Breast epithelium (tissue), 4 donors: ENCODE measurements at regions not wholly inside any gene's neighbourhood (a gene's known extent, or its start where the extent isn't known, plus 50 kb on each side); places are given as distances from the start of the nearest gene placed in this dataset.

Source experiments
- DNase-seq, 2 donors: peaks; one replicate each; pipeline ENCODE4 v3.0.0-alpha.2; 2019; ENCODE audit warnings: low spot score in 2 of 2
- H3K27ac ChIP-seq, 2 donors: fragments of 200-600 bp; sonication (generic) in 1 of 2; one replicate each; pipeline ENCODE4 v1.5.1; 2016 to 2019; ENCODE audit warnings: mild to moderate bottlenecking in 1 of 2
- H3K27me3 ChIP-seq, 2 donors: fragments of 200-600 bp; sonication (generic) in 1 of 2; one replicate each; pipeline versions ENCODE4 v1.5.1 to v1.6.0; 2017 to 2019; ENCODE audit warnings: control low read depth in 1 of 2, mild to moderate bottlenecking in 1 of 2
- H3K36me3 ChIP-seq: fragments of 200-600 bp; one replicate; pipeline ENCODE4 v1.5.1; 2019
- H3K4me1 ChIP-seq, 2 donors: fragments of 200-600 bp; sonication (generic); one replicate each; pipeline ENCODE4 v1.5.1; 2016 to 2019; ENCODE audit warnings: control low read depth in 1 of 2
- H3K4me3 ChIP-seq, 3 donors: fragments of 200-600 bp; sonication (generic); 1 replicate in 2 of 3; 2 replicates in 1 of 3; pipeline ENCODE4 v1.5.1; 2016 to 2019; ENCODE audit warnings: mild to moderate bottlenecking in 3 of 3, moderate library complexity in 2 of 3
- H3K9me3 ChIP-seq, 2 donors: fragments of 200-600 bp; sonication (generic) in 1 of 2; one replicate each; pipeline ENCODE4 v1.5.1; 2016 to 2019; ENCODE audit warnings: control low read depth in 1 of 2
- CTCF ChIP-seq, 3 donors: fragments of 450-650 bp; IDR thresholded peaks; one replicate each; pipeline ENCODE4 v1.5.1; 2016 to 2017; ENCODE audit warnings: antibody characterized with exemption in 3 of 3, mild to moderate bottlenecking in 3 of 3, moderate library complexity in 3 of 3
- POLR2A ChIP-seq: fragments of 450-650 bp; IDR thresholded peaks from one replicate; pipeline ENCODE4 v1.6.1; 2016; ENCODE audit warnings: antibody characterized with exemption, mild to moderate bottlenecking, moderate library complexity
- POLR2AphosphoS5 ChIP-seq, 3 donors: sonication (generic); formaldehyde crosslinking; IDR thresholded peaks; one replicate each; pipeline ENCODE4 v1.6.1; 2017; ENCODE audit warnings: antibody characterized with exemption in 3 of 3
- intact Hi-C: fragments of 100-400 bp; cut with DNase I; formaldehyde crosslinking; loops from one replicate; pipeline ENCODE4 v1.15.1; 2023; ENCODE audit warnings: low total_unique reads

GRCh38 chr6:130683761-130684517 is 143.3 kb upstream of the SMLR1 start:
- H3K36me3 ChIP-seq = no peaks in the 10 kb centered on the region
- intact Hi-C loops = no loop called here
- no peaks in the 10 kb centered on the region for H3K4me1 ChIP-seq
- no peaks in the 10 kb centered on the region for H3K9me3 ChIP-seq
- H3K4me3 ChIP-seq = no peak overlapping the region
- no peak for TF ChIP-seq CTCF (IDR thresholded peaks at IDR 0.05)
- TF ChIP-seq POLR2AphosphoS5 (IDR thresholded peaks at IDR 0.05) = no peak
- TF ChIP-seq POLR2A = no peak
- DNase-seq = no peak
- no peak overlapping the region for H3K27ac ChIP-seq
- no peaks in the 10 kb centered on the region for H3K27me3 ChIP-seq

- intact Hi-C loops = no loop called here
- no peaks in the 10 kb centered on the region for H3K9me3 ChIP-seq
- no peak overlapping the region for H3K4me3 ChIP-seq
- TF ChIP-seq CTCF (IDR thresholded peaks at IDR 0.05) = no peak
- no peak for TF ChIP-seq POLR2A
- no peak for TF ChIP-seq POLR2AphosphoS5 (IDR thresholded peaks at IDR 0.05)
- no peaks in the 10 kb centered on the region for H3K27me3 ChIP-seq
- no peak for DNase-seq
- H3K4me1 ChIP-seq = no peaks in the 10 kb centered on the region
- no peak overlapping the region for H3K27ac ChIP-seq
- H3K36me3 ChIP-seq = no peaks in the 10 kb centered on the region
These were observed 134.5 kb upstream of the SMLR1 start for GRCh38 chr6:130692659-130693058.

- H3K9me3 ChIP-seq = no peaks in the 10 kb centered on the region
- TF ChIP-seq CTCF (IDR thresholded peaks at IDR 0.05) (no peak), POLR2A (no peak), POLR2AphosphoS5 (IDR thresholded peaks at IDR 0.05) (no peak)
- H3K4me3 ChIP-seq = no peak overlapping the region
- DNase-seq = no peak
- no peaks in the 10 kb centered on the region for H3K36me3 ChIP-seq
- intact Hi-C loops = no loop called here
- H3K27me3 ChIP-seq = no peaks in the 10 kb centered on the region
- no peak overlapping the region for H3K27ac ChIP-seq
- no peaks in the 10 kb centered on the region for H3K4me1 ChIP-seq
These were observed 133.3 kb upstream of the SMLR1 start for GRCh38 chr6:130693944-130694343.

GRCh38 chr6:130694606-130695005 is 132.6 kb upstream of the SMLR1 start:
- Histone ChIP-seq H3K4me3 (no peak overlapping the region), H3K36me3 (no peaks in the 10 kb centered on the region), H3K27ac (no peak overlapping the region), H3K4me1 (no peaks in the 10 kb centered on the region), H3K9me3 (no peaks in the 10 kb centered on the region), H3K27me3 (no peaks in the 10 kb centered on the region)
- TF ChIP-seq CTCF (IDR thresholded peaks at IDR 0.05) = no peak
- DNase-seq = no peak
- intact Hi-C loops = no loop called here

GRCh38 chr6:130696806-130697205 is 130.4 kb upstream of the SMLR1 start:
- no peaks in the 10 kb centered on the region for H3K27me3 ChIP-seq
- TF ChIP-seq POLR2A = no peak
- no peak for TF ChIP-seq POLR2AphosphoS5 (IDR thresholded peaks at IDR 0.05)
- TF ChIP-seq CTCF (IDR thresholded peaks at IDR 0.05) = no peak

More at GRCh38 chr6:130696806-130697205, 130.4 kb upstream of the SMLR1 start:
- Histone ChIP-seq H3K27ac (no peak overlapping the region), H3K4me3 (no peak overlapping the region), H3K9me3 (no peaks in the 10 kb centered on the region), H3K4me1 (no peaks in the 10 kb centered on the region), H3K36me3 (no peaks in the 10 kb centered on the region)
- intact Hi-C loops = no loop called here
- DNase-seq = no peak
